Endothelial cell of umbilical vein (primary cell): ENCODE measurements at regions not wholly inside any gene's neighbourhood (a gene's known extent, or its start where the extent isn't known, plus 50 kb on each side); places are given as distances from the start of the nearest gene placed in this dataset.

ENCODE experiments used
- BruUV-seq: library from RNA; stranded (reverse); fragments of 400-500 nt; replicated peaks from 2 replicates; lab custom pipeline; 2021; lab: Mats Ljungman, UMichigan
- CTCF ChIA-PET: fragments of 300-600, 350-600 bp; sonication (Branson Sonifier 250); formaldehyde crosslinking; loops from one replicate; lab custom pipeline; 2021; ENCODE audit warnings: antibody characterized with exemption, inconsistent platforms; lab: Charles Lee
- POLR2A ChIA-PET: fragments of 300-600, 350-600 bp; sonication (Branson Sonifier 250); formaldehyde crosslinking; loops from one replicate; lab custom pipeline; 2021; ENCODE audit warnings: antibody characterized with exemption, inconsistent platforms; lab: Charles Lee
- DNase-seq: peaks from one replicate; pipeline ENCODE4 v3.0.0-alpha.2; 2011; ENCODE audit warnings: low read depth, low spot score
- FAIRE-seq: peaks from 2 replicates; lab custom pipeline; 2011; peaks lifted over from hg19 to GRCh38; lab: Jason Lieb, UNC
- H2AFZ ChIP-seq: 2 replicates; pipeline ENCODE4 v1.6.0; 2012; ENCODE audit warnings: low read depth, low read length, control low read depth, inconsistent platforms
- H3K27ac ChIP-seq: 2 replicates; pipeline ENCODE4 v1.5.1; 2011; ENCODE audit warnings: low read depth, mild to moderate bottlenecking, control low read depth, low read length, moderate library complexity; ENCODE audit not compliant: insufficient read depth
- H3K27me3 ChIP-seq, 2 experiments: 2 replicates each; pipeline versions ENCODE4 v1.6.0 to v1.6.1; 2011; ENCODE audit warnings: low read length in 2 of 2, mixed read lengths in 1 of 2; ENCODE audit not compliant: control insufficient read depth in 2 of 2, insufficient read depth in 2 of 2
- H3K36me3 ChIP-seq, 2 experiments: 2 replicates in 1 of 2; 3 replicates in 1 of 2; pipeline ENCODE4 v1.5.1; 2011; ENCODE audit warnings: low read length in 2 of 2, mild to moderate bottlenecking in 1 of 2, moderate library complexity in 1 of 2; ENCODE audit not compliant: control insufficient read depth in 2 of 2, insufficient read depth in 2 of 2; ENCODE audit errors: extremely low read depth in 1 of 2
- H3K4me1 ChIP-seq: 3 replicates; pipeline ENCODE4 v1.5.1; 2011; ENCODE audit warnings: mild to moderate bottlenecking, low read length; ENCODE audit not compliant: control insufficient read depth, insufficient read depth; ENCODE audit errors: extremely low read depth
- H3K4me2 ChIP-seq: 2 replicates; pipeline ENCODE4 v1.6.1; 2011; ENCODE audit warnings: low read length, control low read depth, mixed read lengths; ENCODE audit not compliant: insufficient read depth
- H3K4me3 ChIP-seq, 3 experiments: fragments of 200-600 bp in 1 of 3; sonication (generic), shearing (Covaris generic) in 1 of 3; replicated peaks in 1 of 3; 2 replicates each; pipeline ENCODE4 v1.5.1; 2011 to 2016; ENCODE audit warnings: control low read depth in 3 of 3, low read length in 3 of 3, mild to moderate bottlenecking in 2 of 3, inconsistent platforms in 1 of 3, low read depth in 1 of 3, moderate library complexity in 1 of 3; ENCODE audit not compliant: insufficient read depth in 1 of 3
- H3K79me2 ChIP-seq: 2 replicates; pipeline ENCODE4 v1.6.0; 2012; ENCODE audit warnings: low read length, inconsistent platforms; ENCODE audit not compliant: control insufficient read depth, insufficient read depth
- H3K9ac ChIP-seq: replicated peaks from 2 replicates; pipeline ENCODE3; 2011; ENCODE audit warnings: low read length, control low read depth; ENCODE audit not compliant: insufficient read depth; ENCODE audit errors: extremely low read depth
- H3K9me1 ChIP-seq: replicated peaks from 3 replicates; pipeline ENCODE4 v1.6.0; 2011; ENCODE audit warnings: mild to moderate bottlenecking, low read length; ENCODE audit not compliant: control insufficient read depth, insufficient read depth; ENCODE audit errors: extremely low read depth
- H3K9me3 ChIP-seq: replicated peaks from 2 replicates; pipeline ENCODE4 v1.5.1; 2012; ENCODE audit warnings: low read length, inconsistent platforms; ENCODE audit not compliant: control insufficient read depth, insufficient read depth
- H4K20me1 ChIP-seq: replicated peaks from 2 replicates; pipeline ENCODE3; 2011; ENCODE audit warnings: mild to moderate bottlenecking, low read length; ENCODE audit not compliant: control insufficient read depth, insufficient read depth; ENCODE audit errors: extremely low read depth
- EZH2 ChIP-seq: IDR thresholded peaks from 2 replicates; pipeline ENCODE4 v1.6.1; 2012; ENCODE audit warnings: borderline replicate concordance, low read depth, mild to moderate bottlenecking, moderate library complexity, low read length, inconsistent platforms; ENCODE audit not compliant: severe bottlenecking
- FOS ChIP-seq: IDR thresholded peaks from 2 replicates; pipeline ENCODE4 v1.6.1; 2011; ENCODE audit warnings: mild to moderate bottlenecking, low read length, moderate library complexity, borderline replicate concordance; ENCODE audit not compliant: insufficient read depth
- GATA2 ChIP-seq: IDR thresholded peaks from 2 replicates; pipeline ENCODE4 v1.7.0; 2011; ENCODE audit warnings: low read depth, mild to moderate bottlenecking, moderate library complexity, mixed read lengths, low read length; ENCODE audit not compliant: insufficient read length, insufficient read depth
- JUN ChIP-seq: IDR thresholded peaks from 2 replicates; pipeline ENCODE4 v1.6.1; 2011; ENCODE audit warnings: borderline replicate concordance, low read depth; ENCODE audit not compliant: insufficient read length, insufficient read depth
- MYC ChIP-seq: IDR thresholded peaks from one replicate; pipeline ENCODE4 v1.6.1; 2011; ENCODE audit warnings: mild to moderate bottlenecking, low read depth, low read length
- POLR2A ChIP-seq: IDR thresholded peaks from 2 replicates; pipeline ENCODE4 v1.6.1; 2012; ENCODE audit warnings: low read depth, mild to moderate bottlenecking, control low read depth, low read length
- POLR2AphosphoS5 ChIP-seq: IDR thresholded peaks from 2 replicates; pipeline ENCODE4 v1.6.1; 2012; ENCODE audit warnings: low read depth, mild to moderate bottlenecking, control low read depth, low read length, moderate library complexity; ENCODE audit not compliant: insufficient read depth
- dilution Hi-C: fragments of 300-500 bp; cut with MboI; formaldehyde crosslinking; loops from one replicate; pipeline ENCODE4 v1.15.0; 2019; ENCODE audit warnings: low sequenced_read_pairs; ENCODE audit not compliant: extremely low pct_ligation_motif_present
- intact Hi-C: fragments of 100-400 bp; cut with micrococcal nuclease; formaldehyde crosslinking; loops from one replicate; pipeline ENCODE4 v1.10.0; 2022
- TF ChIP-seq, protein P1 (sequence below), 2 donors: IDR thresholded peaks; 1 replicate in 1 of 2; 2 replicates in 1 of 2; pipeline ENCODE4 v1.5.1; 2011; ENCODE audit warnings: low read length in 2 of 2, mild to moderate bottlenecking in 2 of 2, moderate library complexity in 2 of 2, control low read depth in 1 of 2, inconsistent platforms in 1 of 2, low read depth in 1 of 2; ENCODE audit not compliant: insufficient read depth in 1 of 2; ENCODE audit errors: extremely low read depth in 1 of 2
- TF ChIP-seq, protein P2 (sequence below): IDR thresholded peaks from 2 replicates; pipeline ENCODE4 v1.6.1; 2011; ENCODE audit not compliant: insufficient read depth, insufficient read length

DNA sequence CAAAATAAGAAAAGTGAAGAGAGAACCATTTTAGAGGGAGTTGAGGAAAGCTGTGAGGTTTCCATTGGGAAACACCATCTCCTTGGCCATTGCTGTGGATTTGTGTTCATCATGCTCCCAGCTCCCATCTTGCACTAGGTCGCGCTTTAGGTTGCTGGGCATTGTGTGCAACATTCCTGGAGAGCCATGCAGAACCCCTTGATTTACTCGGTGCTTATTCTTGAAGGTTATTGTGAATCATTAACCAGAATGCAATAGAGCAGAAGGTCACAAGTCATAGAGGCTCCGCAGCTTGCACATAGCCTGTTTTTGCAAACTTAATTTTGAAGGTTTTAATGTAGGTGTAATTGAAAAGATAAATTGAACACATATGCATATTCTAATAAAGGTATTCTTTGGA lies 239.2 kb upstream of the IL12A start:
- no TSS peak for BruUV-seq
- CTCF ChIA-PET, result no interaction called here
- Histone ChIP-seq H3K9me1 (no peaks in the 10 kb centered on the region), H4K20me1 (no peaks in the 10 kb centered on the region), H3K36me3 (no peaks in the 10 kb centered on the region), H3K9me3 (no peaks in the 10 kb centered on the region), H3K9ac (no peak overlapping the region), H2AFZ (no peak overlapping the region), H3K4me2 (no peak overlapping the region), H3K4me3 (no peak overlapping the region), H3K27me3 (no peaks in the 10 kb centered on the region), H3K4me1 (no peaks in the 10 kb centered on the region), H3K27ac (no peak overlapping the region), H3K79me2 (no peaks in the 10 kb centered on the region)
- DNase-seq (no peak), FAIRE-seq (no peak)
- POLR2A ChIA-PET, result no interaction called here
- TF ChIP-seq JUN (no peak), GATA2 (no peak), MYC (no peak), FOS (no peak)
- TF ChIP-seq, protein P1, sequence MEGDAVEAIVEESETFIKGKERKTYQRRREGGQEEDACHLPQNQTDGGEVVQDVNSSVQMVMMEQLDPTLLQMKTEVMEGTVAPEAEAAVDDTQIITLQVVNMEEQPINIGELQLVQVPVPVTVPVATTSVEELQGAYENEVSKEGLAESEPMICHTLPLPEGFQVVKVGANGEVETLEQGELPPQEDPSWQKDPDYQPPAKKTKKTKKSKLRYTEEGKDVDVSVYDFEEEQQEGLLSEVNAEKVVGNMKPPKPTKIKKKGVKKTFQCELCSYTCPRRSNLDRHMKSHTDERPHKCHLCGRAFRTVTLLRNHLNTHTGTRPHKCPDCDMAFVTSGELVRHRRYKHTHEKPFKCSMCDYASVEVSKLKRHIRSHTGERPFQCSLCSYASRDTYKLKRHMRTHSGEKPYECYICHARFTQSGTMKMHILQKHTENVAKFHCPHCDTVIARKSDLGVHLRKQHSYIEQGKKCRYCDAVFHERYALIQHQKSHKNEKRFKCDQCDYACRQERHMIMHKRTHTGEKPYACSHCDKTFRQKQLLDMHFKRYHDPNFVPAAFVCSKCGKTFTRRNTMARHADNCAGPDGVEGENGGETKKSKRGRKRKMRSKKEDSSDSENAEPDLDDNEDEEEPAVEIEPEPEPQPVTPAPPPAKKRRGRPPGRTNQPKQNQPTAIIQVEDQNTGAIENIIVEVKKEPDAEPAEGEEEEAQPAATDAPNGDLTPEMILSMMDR (IDR thresholded peaks at IDR 0.05; ENCODE audit: extremely low read depth in 1 of 2, insufficient read depth in 1 of 2, low read depth in 1 of 2, low read length in 2 of 2), result no peak
- intact Hi-C loops, result no loop called here
- dilution Hi-C loops, result no loop called here

- CTCF ChIA-PET, result interaction anchor here (0.6 to 1.4 kb wide), 4 partner anchors 15 to 97 kb away, joined by 3 to 4 read pairs (median 4); no protein-coding TSS in a partner anchor
- intact Hi-C loops, result no loop called here
- BruUV-seq, result no TSS peak
These were observed 237.5 kb upstream of the IL12A start for GRCh38 chr3:159751146-159751545.

More at GRCh38 chr3:159751146-159751545, 237.5 kb upstream of the IL12A start:
- Histone ChIP-seq H3K27me3 (no peaks in the 10 kb centered on the region), H3K79me2 (no peaks in the 10 kb centered on the region), H3K9me3 (no peaks in the 10 kb centered on the region), H3K4me2 (no peak overlapping the region), H3K4me1 (no peaks in the 10 kb centered on the region), H3K9ac (no peak overlapping the region), H4K20me1 (no peaks in the 10 kb centered on the region), H3K4me3 (no peak overlapping the region), H3K9me1 (no peaks in the 10 kb centered on the region), H3K27ac (no peak overlapping the region), H3K36me3 (no peaks in the 10 kb centered on the region), H2AFZ (no peak overlapping the region)
- POLR2A ChIA-PET, result no interaction called here
- DNase-seq, result no peak
- no peak for TF ChIP-seq MYC
- TF ChIP-seq EZH2, result no peak
- TF ChIP-seq, protein P1 (IDR thresholded peaks at IDR 0.05; ENCODE audit: extremely low read depth in 1 of 2, insufficient read depth in 1 of 2, low read depth in 1 of 2, low read length in 2 of 2), result no peak
- no peak for TF ChIP-seq POLR2AphosphoS5
- no peak for TF ChIP-seq GATA2
- TF ChIP-seq JUN, result no peak
- TF ChIP-seq POLR2A, result no peak
- TF ChIP-seq, protein P2, sequence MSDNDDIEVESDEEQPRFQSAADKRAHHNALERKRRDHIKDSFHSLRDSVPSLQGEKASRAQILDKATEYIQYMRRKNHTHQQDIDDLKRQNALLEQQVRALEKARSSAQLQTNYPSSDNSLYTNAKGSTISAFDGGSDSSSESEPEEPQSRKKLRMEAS, result no peak
- TF ChIP-seq FOS, result no peak
- dilution Hi-C loops, result no loop called here
- no peak for FAIRE-seq
